GM11168 (cell line): ENCODE measurements at regions not wholly inside any gene's neighbourhood (a gene's known extent, or its start where the extent isn't known, plus 50 kb on each side); places are given as distances from the start of the nearest gene placed in this dataset.
"Not testable (repeated sequence)": the region's sequence is repeated elsewhere in the genome, so short reads cannot be mapped to it uniquely, and the experiment has no call there.

Source experiments
- in situ Hi-C: fragments of 300-500 bp; cut with MboI; formaldehyde crosslinking; loops from one replicate; pipeline ENCODE4 v1.12.0; 2022; ENCODE audit warnings: low sequenced_read_pairs; ENCODE audit not compliant: unreplicated experiment

DNA sequence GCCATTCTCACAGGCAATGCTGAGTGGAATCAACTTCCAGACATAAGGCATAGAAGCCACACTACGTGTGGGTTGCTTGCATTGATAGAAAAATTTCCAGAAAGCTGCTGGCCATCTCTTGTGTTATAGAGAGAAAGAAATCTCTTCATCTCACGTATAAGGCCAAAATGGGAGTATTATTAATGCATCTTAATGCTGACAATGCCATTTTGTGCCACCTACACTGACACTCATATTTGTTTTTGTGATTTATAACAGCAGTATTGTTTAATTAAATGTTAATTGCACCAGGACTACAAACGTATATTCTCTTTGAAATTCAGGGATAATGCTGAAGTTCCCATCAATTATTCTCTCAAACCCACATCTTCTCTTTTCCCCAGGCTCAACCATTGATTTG is 56.1 kb upstream of the TMEM132D start:
- in situ Hi-C loops = no loop called here

GRCh38 chr12:129961091-129961490 is 57.3 kb upstream of the TMEM132D start:
- in situ Hi-C loops = no loop called here

DNA sequence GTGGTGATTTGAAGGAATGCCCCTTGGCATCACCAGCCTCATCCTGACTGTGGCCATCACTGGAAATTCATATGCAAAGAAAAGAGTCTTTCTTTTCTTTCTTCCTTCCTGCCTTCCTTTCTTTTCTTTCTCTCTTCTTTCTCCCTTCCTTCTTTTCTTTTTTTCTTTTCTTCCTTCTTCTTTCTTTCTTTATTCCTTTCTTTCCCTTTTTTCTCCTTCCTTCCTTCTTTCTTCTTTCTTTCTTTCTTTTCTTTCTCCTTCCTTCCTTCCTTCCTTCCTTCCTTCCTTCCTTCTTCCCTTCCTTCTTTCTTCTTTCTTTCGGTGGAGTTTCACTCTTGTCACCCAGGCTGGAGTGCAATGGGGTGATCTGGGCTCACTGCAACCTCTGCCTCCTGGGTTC is 58.0 kb upstream of the TMEM132D start:
- in situ Hi-C loops = no loop called here

GRCh38 chr12:129964300-129964699 is 60.5 kb upstream of the TMEM132D start:
- in situ Hi-C loops = no loop called here

DNA sequence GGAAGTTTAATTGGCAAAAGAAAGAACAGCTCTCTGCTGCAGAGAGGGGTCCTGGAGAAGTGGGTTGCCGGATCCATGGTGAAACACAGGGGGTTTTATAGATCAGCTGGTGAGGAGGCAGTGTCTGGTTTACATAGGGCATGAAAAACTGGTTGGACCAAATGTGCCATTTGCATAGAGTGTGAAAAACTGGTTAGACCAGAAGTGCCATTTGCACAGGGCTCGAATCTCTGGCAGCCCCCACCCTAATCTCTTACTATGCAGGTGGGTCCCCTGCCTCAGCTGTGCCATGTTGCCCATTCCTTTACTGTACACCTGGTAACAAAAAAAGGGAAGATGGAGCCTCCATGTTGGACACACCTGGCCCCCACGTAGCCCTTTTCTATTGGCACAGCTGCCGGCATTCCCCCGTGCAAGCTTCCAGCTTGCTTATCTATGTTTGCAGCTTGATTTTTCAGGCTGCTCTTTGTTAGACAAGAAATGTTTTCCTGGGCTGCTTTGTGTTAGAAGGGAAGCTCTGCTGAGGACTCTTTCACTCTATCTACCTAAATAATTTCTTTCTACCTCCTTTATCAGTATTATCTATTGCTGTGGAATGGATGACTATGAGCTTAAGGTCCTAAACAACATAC is 61.1 kb upstream of the TMEM132D start:
- in situ Hi-C loops = no loop called here

DNA sequence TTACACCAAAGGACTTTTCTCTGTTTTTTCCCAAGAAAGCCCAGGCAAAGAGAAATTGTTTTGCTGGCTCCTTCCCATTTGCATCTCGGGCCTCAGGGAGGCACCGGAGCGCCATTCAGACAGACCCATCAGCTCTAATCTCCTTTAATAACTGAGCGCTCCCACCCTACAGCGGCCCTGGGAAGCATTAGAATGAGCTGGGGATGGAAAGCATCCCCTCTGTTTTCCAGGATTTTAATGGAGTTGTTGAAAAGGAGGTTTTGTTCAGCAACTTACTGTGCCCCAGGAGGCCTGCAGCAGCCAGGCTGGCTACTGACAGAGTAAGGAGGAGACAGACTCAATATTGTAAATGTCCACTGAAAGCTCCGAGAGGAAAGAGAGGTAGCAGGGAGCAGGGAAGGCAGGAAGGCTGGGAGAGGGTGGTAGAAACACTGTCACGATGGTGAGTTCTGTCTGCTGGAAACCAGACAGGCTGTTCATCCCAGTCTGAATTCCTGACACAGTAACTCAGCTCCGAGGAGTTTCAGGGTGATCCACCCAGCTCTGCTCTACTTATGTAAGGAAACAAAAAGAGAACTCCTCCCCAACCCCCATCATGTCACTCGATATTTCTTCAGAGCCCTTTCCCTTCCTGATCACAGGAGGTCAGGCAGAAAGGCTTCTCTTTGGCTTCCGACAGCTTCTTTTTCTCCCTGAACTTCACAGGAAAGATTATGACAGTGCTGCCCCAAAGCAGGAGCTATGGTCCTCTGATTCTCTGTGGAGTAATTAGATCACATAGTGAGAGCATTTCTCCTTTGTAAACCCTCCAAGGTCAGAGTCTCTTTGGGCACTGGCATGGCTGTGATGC is 62.5 kb upstream of the TMEM132D start:
- in situ Hi-C loops = no loop called here

GRCh38 chr12:129971721-129972120 is 67.9 kb upstream of the TMEM132D start:
- in situ Hi-C loops = no loop called here

DNA sequence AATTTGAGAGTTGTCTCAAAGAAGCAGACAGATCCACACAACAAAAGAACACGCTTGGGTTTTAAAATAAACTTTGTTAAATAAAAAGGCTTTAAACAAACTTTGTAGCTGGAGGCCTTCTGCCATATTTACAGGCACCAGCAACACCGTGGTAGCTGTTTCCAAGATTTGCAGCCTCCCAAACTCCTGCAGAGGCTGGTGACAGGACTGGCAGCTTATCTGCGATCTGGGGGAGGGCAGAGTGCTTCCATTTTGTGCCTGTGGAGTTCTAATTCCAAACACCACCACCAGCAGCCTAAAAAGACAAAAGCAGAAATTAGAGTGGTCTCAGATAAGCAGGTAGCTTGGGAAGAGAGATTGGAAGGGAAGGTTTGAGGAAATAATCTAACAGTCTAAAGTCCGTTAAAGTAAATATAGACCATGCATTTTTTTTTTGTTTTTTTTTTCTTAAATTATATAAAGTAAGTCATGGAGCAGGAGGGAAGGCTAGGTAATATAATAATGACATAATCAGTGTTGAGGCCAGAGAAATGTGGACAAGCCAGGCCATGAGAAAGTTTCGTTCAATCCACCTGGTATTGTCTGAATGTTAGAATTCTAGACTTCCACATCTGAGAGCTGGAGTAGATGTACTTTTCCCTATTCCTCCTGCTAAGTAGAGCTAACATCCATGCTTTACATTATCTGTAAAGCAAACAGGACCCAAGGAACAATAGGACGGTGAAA is 69.6 kb upstream of the TMEM132D start:
- in situ Hi-C loops = no loop called here

- in situ Hi-C loops = no loop called here
Measured at GRCh38 chr12:129984106-129984505, 80.3 kb upstream of the TMEM132D start.

GRCh38 chr12:129987841-129988240 is 84.0 kb upstream of the TMEM132D start:
- in situ Hi-C loops = no loop called here

GRCh38 chr12:129994634-129995033 is 90.8 kb upstream of the TMEM132D start:
- in situ Hi-C loops = no loop called here

GRCh38 chr12:129997239-129997638 is 93.4 kb upstream of the TMEM132D start:
- in situ Hi-C loops = no loop called here

DNA sequence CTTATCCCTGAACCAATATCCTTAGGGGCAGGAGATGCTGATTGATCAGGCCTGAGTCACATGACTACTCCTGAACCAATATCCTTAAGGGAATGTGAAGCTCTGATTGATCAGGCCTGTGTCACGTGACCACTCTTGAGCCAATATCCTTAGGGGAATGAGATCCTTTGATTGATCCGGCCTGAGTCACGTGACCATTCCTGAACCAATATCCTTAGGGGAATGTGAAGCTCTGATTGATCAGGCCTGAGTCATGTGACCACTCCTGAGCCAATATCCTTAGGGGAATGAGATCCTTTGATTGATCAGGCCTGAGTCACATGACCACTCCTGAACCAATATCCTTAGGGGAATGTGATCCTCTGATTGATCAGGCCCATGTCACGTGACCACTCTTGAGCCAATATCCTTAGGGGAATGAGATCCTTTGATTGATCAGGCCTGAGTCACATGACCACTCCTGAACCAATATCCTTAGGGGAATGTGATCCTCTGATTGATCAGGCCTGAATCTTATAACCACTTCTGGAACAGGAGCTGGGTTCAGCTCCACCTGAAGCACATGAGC is 100.6 kb upstream of the TMEM132D start:
- in situ Hi-C loops = not testable (repeated sequence)

DNA sequence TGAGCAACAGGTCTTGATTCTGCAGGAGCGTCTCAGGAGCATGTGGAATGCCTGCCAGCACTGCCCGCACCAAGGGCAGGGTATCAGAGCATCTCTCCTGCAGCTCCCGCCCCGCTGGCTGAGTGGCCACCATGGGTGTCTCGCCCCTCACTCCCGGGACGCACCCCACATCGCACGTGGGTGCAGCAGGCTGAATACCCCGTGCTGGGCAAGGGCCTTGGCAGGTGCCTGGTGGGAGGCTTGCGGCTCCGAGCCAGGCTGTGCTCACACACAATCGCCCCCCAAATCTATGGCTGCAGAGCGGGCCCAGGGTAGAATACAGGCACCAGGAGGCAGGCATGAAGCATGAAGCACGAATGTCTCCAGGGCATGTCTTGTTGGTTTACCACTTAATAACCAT is 103.9 kb upstream of the TMEM132D start:
- in situ Hi-C loops = no loop called here

GRCh38 chr12:130008241-130008640 is 104.4 kb upstream of the TMEM132D start:
- in situ Hi-C loops = no loop called here

DNA sequence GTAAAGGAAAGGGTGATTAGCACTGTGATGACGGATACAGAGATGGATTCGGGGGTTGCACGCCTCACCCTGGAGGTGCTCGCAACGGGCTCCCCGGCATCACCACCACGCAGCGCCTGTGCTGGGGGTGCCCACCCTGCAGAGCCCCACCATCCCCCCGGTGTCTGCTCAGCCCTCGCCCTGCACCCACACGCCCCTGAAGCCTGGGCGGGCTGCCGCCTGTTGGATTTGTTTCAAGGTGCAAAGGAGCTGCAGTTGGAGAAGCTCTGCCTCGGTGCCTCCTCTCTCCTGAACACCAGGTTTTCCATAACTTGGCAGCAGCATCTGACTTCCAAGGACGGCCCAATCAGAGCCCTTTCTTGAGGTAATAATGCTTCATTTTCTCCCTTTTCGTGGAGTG is 106.1 kb upstream of the TMEM132D start:
- in situ Hi-C loops = no loop called here

- in situ Hi-C loops = no loop called here
Measured at GRCh38 chr12:130011611-130012385, 108.0 kb upstream of the TMEM132D start.

DNA sequence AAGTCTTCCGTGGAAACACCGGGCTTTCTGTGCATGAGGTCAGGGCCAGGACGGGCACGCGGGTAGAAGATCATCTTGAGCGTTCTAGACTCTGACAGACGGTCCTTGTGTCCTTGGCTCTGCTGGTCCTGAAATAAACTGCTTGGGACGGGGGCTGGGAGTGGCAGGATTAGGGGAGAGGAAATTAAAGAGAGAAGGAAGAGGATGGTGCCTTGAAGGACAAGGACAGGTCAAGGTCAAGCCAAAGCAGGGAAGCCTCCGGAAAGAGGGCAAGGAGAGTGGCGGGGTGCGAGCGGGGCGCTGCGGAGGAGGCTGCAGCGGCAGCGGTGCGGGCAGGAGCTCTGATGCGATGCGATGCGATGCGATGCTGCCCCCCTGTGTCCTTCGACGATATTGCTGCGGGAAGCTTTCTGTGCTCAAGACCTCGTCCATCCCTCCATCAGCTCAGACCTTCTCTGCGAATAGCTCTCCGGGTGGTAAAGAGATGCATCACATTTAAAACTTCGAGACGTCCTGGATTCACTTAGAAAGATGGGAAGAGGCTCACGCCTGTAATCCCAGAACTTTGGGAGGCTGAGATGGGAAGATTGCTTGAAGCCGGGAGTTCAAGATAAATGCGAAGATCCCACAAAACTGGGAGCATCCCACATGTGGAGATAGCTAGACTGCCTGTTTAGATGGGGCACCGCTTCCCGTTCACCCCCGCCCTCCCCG is 110.1 kb upstream of the TMEM132D start:
- in situ Hi-C loops = no loop called here

DNA sequence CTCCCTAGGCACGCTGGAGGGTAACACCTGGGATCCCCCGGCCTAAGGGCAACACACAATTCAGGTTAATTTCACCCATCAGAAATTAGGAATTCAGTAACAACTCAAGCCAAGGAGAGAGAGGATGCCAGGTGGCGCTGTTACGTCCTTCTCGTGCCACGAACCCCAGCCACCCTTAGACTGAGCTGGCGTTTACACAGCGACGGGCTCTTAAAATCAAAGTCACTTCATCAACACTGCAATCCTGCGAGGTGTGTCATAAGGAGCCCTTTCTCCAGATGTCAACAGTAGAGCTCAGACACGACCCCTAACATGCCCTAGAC is 110.6 kb upstream of the TMEM132D start:
- in situ Hi-C loops = no loop called here

DNA sequence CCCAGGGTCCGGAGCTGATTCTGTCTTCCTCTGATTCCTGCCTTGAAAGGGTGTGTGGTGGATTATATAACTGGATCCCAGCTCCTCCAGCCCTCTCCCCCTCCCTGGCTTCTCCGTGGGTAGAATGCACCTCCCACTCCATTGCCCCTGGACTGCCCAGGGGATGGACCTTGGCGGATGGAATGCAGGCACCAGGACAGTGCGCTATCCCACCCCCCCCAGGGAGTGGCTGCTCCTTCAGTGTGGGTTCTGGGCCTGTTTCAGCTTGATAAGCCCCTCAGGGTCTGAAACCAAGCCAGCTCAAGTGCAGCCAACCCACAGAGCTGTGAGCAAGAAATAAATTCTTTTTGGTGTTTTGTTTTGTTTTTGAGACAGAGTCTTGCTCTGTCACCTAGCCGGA is 112.4 kb upstream of the TMEM132D start:
- in situ Hi-C loops = no loop called here
